ENCODE measurements at regions not wholly inside any gene's neighbourhood (a gene's known extent, or its start where the extent isn't known, plus 50 kb on each side); places are given as distances from the start of the nearest gene placed in this dataset.

- H3K4ac ChIP-seq (replicated peaks; ENCODE audit: insufficient read length, low read depth, low read length), result no peak overlapping the region
- 47% methylated on average over 7 of the region's 7 CpGs; no CpG with 5 or more reads in 1 of the 2 experiments for WGBS, 2 experiments (ENCODE audit: extremely low coverage in 1 of 2, insufficient coverage in 1 of 2, insufficient read length in 1 of 2, insufficient replicate concordance in 2 of 2, low coverage in 1 of 2, low lambda C conversion rate in 2 of 2, missing lambda C conversion rate in 1 of 2)
- H4K91ac ChIP-seq (replicated peaks; ENCODE audit: insufficient read length, low read length), result no peak overlapping the region
- no peak overlapping the region for H3K4me3 ChIP-seq (ENCODE audit: extremely low read depth in 1 of 4, insufficient read depth in 2 of 4, low read depth in 3 of 4, low read length in 4 of 4)
- no peak overlapping the region for H3K14ac ChIP-seq (ENCODE audit: insufficient read length)
- no peaks in the 10 kb centered on the region for H3K27me3 ChIP-seq (replicated peaks in 1 of 4; ENCODE audit: control insufficient read depth in 3 of 4, extremely low read depth in 1 of 4, insufficient read depth in 3 of 4, low read length in 3 of 4)
- no peak overlapping the region for H3K4me2 ChIP-seq (ENCODE audit: insufficient read depth in 1 of 2, low read depth in 2 of 2, low read length in 2 of 2)
- H2BK12ac ChIP-seq (ENCODE audit: low read depth, low read length), result no peak overlapping the region
- H4K8ac ChIP-seq (ENCODE audit: extremely low read depth, insufficient read depth, low read length), result no peak overlapping the region
- H3K79me2 ChIP-seq (ENCODE audit: control insufficient read depth in 1 of 2, insufficient read depth in 2 of 2, low read length in 2 of 2), result no peaks in the 10 kb centered on the region
- H3K79me1 ChIP-seq (ENCODE audit: low read depth, low read length), result no peaks in the 10 kb centered on the region
- no peaks in the 10 kb centered on the region for H3K9me3 ChIP-seq (ENCODE audit: insufficient read depth in 2 of 2, low read depth in 1 of 2, low read length in 1 of 2)
- ChIA-PET CTCF (ENCODE audit: partially characterized antibody) (interaction anchor here (1.2 to 1.9 kb wide), 3 partner anchors 148 to 224 kb away, joined by 3 to 4 read pairs (median 3); no protein-coding TSS in a partner anchor), POLR2A (ENCODE audit: partially characterized antibody) (no interaction called here)
- H3K9ac ChIP-seq (replicated peaks in 1 of 4; ENCODE audit: extremely low read depth in 1 of 4, low read depth in 3 of 4, low read length in 3 of 4), result no peak overlapping the region
- no peak overlapping the region for H3K56ac ChIP-seq (replicated peaks; ENCODE audit: insufficient read length, low read depth, low read length)
- no peak overlapping the region for H2BK20ac ChIP-seq (ENCODE audit: low read length)
- H2AK5ac ChIP-seq (ENCODE audit: low read depth, low read length), result no peak overlapping the region
- H3K4me1 ChIP-seq (replicated peaks in 1 of 4; ENCODE audit: control insufficient read depth in 3 of 4, insufficient read depth in 4 of 4, low read length in 3 of 4), result no peaks in the 10 kb centered on the region
- H3K27ac ChIP-seq (ENCODE audit: low read depth, low read length), result no peak overlapping the region
- FAIRE-seq (peak; percentile 66), DNase-seq (ENCODE audit: low read depth in 1 of 2, low spot score in 2 of 2) (no peak)
- no peaks in the 10 kb centered on the region for H3K36me3 ChIP-seq (ENCODE audit: control insufficient read depth in 2 of 4, insufficient read depth in 4 of 4, low read length in 3 of 4)
- H2BK15ac ChIP-seq (ENCODE audit: low read length), result no peak overlapping the region
- no peak overlapping the region for H2BK5ac ChIP-seq (ENCODE audit: low read depth, low read length)
- no peaks in the 10 kb centered on the region for H3K23me2 ChIP-seq (ENCODE audit: low read depth, low read length)
- no peak overlapping the region for H3K18ac ChIP-seq (ENCODE audit: extremely low read depth, low read length)
- H4K20me1 ChIP-seq (replicated peaks in 1 of 2; ENCODE audit: control insufficient read depth in 1 of 2, insufficient read depth in 2 of 2, low read length in 2 of 2), result no peaks in the 10 kb centered on the region
- no peak overlapping the region for H2AFZ ChIP-seq (ENCODE audit: low read length)
- no peak overlapping the region for H3K23ac ChIP-seq (ENCODE audit: insufficient read length)
- no peak overlapping the region for H2BK120ac ChIP-seq (replicated peaks; ENCODE audit: low read depth, low read length)
- no peak overlapping the region for H4K5ac ChIP-seq (ENCODE audit: insufficient read length, low read depth, low read length)
- TF ChIP-seq ATF2 (IDR thresholded peaks at IDR 0.05; ENCODE audit: low read length) (no peak), YY1 (IDR thresholded peaks at IDR 0.05; ENCODE audit: low read depth, low read length) (no peak), EGR1 (IDR thresholded peaks at IDR 0.05; ENCODE audit: borderline replicate concordance, low read depth, low read length) (no peak), JUND (IDR thresholded peaks at IDR 0.05; ENCODE audit: low read length) (no peak), SUZ12 (IDR thresholded peaks at IDR 0.05; ENCODE audit: low read length) (no peak), RFX5 (IDR thresholded peaks at IDR 0.05; ENCODE audit: borderline replicate concordance, low read depth, low read length) (no peak), SP1 (IDR thresholded peaks at IDR 0.05; ENCODE audit: low read depth, low read length) (no peak), CTCF (IDR thresholded peaks at IDR 0.05; ENCODE audit: control extremely low read depth in 1 of 3, insufficient read depth in 1 of 3, low read depth in 1 of 3, low read length in 3 of 3) (peak in 2 of 3 experiments; percentile 17 to 46; a peak in 1 of 4 replicates), GABPA (IDR thresholded peaks at IDR 0.05; ENCODE audit: borderline replicate concordance, insufficient read depth, low read length) (no peak), RAD21 (IDR thresholded peaks at IDR 0.05 in 1 of 2, conservative IDR thresholded peaks at IDR 0.05 in 1 of 2; ENCODE audit: low read depth in 2 of 2, low read length in 2 of 2) (peak; percentile 67 to 76)
Measured at GRCh38 chrX:143437439-143437838, 79.8 kb downstream of the SPANXN3 start.

Measured in H1 (cell line).